Tibial nerve (tissue), 4 donors: ENCODE measurements at regions not wholly inside any gene's neighbourhood (a gene's known extent, or its start where the extent isn't known, plus 50 kb on each side); places are given as distances from the start of the nearest gene placed in this dataset.

ENCODE experiments used
- CTCF ChIP-seq, 5 experiments: fragments of 200-600 bp in 3 of 5; fragments of 450-650 bp in 2 of 5; sonication (generic) in 3 of 5; IDR thresholded peaks; one replicate each; pipeline ENCODE4 v1.5.1; 2016 to 2019; ENCODE audit warnings: antibody characterized with exemption in 5 of 5, mild to moderate bottlenecking in 3 of 5, moderate library complexity in 2 of 5
- EP300 ChIP-seq, 2 donors: sonication (generic); formaldehyde crosslinking; IDR thresholded peaks; one replicate each; pipeline ENCODE4 v1.6.1; 2017; ENCODE audit warnings: antibody characterized with exemption in 2 of 2, mild to moderate bottlenecking in 1 of 2
- POLR2A ChIP-seq, 2 donors: fragments of 450-650 bp; IDR thresholded peaks; one replicate each; pipeline ENCODE4 v1.6.1; 2017; ENCODE audit warnings: antibody characterized with exemption in 2 of 2, mild to moderate bottlenecking in 2 of 2, moderate library complexity in 2 of 2

- TF ChIP-seq POLR2A (IDR thresholded peaks at IDR 0.05) (no peak), CTCF (IDR thresholded peaks at IDR 0.05) (no peak), EP300 (IDR thresholded peaks at IDR 0.05) (no peak)
Measured at GRCh38 chr14:80364274-80364673, 153.0 kb upstream of the DIO2 start.
